ENCODE measurements at regions not wholly inside any gene's neighbourhood (a gene's known extent, or its start where the extent isn't known, plus 50 kb on each side); places are given as distances from the start of the nearest gene placed in this dataset.

- no peak for DNase-seq (ENCODE audit: low read depth)
These were observed 108.4 kb downstream of the LSM3 start for GRCh38 chr3:14286887-14287500.

DNA sequence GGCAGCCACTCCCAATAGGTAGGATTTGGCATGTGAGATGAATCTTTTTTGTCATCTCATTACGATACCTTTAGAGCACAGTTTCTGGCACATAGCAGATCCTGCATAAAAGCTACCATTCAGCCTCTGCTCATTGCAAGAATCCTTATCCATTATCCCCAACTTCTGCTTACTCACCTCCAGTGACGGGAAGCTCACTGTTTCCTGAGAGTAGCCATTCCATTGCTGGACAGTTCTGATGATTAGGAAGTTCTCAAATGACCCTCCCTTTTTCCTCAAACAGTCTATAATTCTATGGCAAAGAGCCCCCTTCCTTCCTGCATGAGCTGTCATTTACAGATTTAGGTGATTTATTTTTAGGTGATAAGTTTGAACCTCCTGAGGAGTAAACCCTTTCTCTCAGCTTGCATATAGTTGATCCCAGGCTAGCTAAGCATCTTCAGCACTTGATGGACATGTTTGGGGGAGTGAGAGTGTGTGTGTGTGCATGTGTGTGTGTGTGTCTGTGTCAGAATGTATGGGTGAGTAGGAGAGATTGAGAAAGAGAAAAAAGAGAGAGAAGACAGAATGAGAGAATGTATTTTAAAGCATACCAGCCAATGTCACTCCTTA, 109.7 kb downstream of the LSM3 start:
- DNase-seq (ENCODE audit: low read depth) = no peak

GRCh38 chr3:14288833-14289451, 110.3 kb downstream of the LSM3 start:
- DNase-seq (ENCODE audit: low read depth) = no peak

DNA sequence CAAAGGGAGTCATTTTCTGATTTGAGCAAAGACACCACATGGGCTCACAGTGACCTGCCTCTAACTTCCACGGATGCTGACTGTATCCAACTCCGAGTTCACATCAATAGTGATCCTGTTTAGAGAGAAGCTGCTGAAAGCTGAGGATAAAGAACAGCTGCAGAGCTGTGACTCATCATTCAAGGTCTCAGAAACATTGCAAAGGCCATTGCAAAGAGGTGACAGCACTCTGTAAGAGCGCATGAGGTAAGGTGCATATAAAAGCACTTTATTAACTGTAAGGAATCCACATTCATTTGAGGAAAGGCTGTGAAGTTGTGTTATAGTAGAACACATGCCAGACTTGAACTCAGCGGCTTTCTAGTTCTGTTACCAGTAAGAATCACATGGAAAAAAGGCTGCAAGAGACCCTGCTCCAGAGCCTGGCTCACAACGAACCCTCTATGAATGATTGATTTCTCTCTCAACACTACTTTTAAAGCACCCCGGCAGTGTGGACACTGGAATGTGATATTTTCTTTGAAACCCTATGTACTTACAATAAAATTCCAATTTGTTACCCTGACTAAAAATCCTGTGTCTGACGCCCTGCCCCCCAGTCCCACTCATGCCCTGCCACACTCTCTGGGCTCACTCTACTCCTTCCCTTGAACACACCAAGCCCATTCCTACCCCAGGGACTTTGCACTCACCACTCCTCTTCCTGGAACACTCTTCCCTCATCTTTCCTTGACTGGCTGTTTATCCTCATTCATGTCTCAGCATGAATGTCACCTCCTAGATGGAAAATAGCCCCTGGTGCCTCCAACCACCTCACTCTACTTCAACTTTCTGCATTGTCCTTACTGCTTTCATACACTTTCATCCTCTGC, 111.2 kb downstream of the LSM3 start:
- DNase-seq (ENCODE audit: low read depth) = peak; percentile 71

DNA sequence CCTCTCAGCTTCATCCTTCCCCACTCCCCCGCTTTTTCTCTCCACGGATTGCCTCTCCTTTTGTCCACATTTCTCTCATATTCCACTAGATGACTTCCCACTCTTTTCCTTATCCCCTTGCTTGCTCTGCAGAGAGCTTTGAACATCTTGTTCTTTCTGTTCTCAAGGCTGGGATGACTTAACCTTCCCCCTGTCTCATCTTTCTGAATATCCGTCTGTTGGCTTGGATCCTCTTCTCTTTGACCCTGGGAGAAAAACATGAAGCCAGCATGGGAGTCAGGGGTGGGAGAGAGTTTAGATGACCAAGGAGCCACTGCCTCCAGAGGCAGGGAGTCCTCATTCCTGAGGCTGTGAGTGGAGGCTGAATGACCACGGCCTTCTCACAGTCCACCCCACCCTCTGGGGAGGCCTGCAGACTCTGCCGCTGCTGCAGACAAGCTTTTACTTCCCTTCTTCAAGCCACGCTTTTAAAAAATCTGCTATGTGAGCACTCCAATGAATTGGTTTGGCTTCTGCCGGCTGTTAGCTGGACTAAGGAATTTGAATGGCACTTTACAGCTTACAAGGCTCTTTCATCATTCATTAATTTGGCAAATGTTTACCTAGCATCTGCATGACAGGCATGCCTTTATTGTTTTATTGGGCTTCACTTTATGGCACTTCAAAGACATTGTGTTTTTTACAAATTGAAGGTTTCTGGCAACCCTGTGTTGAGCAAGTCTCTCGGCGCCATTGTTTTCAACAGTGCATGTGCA, 111.6 kb upstream of the SLC6A6 start:
- peak; percentile 10 for DNase-seq (ENCODE audit: low read depth)

GRCh38 chr3:14295037-14295436, 107.4 kb upstream of the SLC6A6 start:
- DNase-seq (ENCODE audit: low read depth) = no peak

GRCh38 chr3:14295801-14296200, 106.6 kb upstream of the SLC6A6 start:
- DNase-seq (ENCODE audit: low read depth) = peak; percentile 9

- no peak for DNase-seq (ENCODE audit: low read depth)
These were observed 105.1 kb upstream of the SLC6A6 start for GRCh38 chr3:14297305-14297704.

GRCh38 chr3:14297784-14298236, 104.6 kb upstream of the SLC6A6 start:
- DNase-seq (ENCODE audit: low read depth) = no peak

- no peak for DNase-seq (ENCODE audit: low read depth)
These were observed 104.0 kb upstream of the SLC6A6 start for GRCh38 chr3:14298442-14298841.

DNA sequence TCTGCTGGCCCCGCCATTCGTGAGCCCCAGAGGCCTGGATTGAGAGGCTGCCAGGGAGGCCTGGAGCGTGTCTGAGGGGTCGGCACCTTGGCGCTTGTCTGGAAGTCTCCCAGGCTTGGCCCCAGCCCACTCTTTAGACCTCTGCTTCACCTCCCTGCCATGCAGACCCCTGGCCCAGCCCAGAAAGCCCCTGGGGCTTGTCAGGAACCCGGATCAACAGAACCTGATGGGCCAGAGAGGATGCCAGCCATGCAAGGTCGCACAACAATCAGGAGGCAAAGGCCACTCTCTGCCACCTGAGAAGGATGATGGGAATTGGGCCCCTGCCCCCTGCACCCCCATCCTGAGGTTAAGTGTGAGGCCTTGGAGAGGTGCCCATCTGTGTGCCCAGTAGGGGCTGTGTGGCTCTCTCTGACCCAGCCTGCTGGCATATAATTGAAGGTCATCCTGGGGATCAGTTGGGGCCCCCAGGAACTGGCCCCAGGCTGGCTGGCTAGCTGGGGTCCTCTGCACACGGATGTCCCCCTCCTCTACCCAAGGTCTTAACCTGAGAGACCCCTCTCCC, 103.3 kb upstream of the SLC6A6 start:
- DNase-seq (ENCODE audit: low read depth) = no peak

DNA sequence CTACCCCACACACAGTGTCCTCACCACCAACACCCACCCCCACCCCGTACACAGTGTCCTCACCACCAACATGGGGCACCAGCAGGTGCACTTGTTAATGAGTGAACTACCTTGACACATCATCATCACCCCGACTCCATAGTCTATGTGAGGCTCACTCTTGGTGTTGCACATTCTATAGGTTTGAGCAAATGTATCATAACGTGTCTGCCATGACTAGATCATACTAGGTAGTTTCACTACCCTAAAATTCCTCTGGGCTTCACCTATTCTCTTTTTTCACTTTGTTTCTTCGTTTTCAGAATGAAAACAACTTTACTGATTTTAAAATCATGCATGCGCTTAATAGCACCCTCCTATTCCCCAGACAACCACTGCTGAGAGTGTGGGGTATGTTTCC, 102.6 kb upstream of the SLC6A6 start:
- DNase-seq (ENCODE audit: low read depth) = no peak

GRCh38 chr3:14300721-14301399, 101.5 kb upstream of the SLC6A6 start:
- DNase-seq (ENCODE audit: low read depth) = no peak

DNA sequence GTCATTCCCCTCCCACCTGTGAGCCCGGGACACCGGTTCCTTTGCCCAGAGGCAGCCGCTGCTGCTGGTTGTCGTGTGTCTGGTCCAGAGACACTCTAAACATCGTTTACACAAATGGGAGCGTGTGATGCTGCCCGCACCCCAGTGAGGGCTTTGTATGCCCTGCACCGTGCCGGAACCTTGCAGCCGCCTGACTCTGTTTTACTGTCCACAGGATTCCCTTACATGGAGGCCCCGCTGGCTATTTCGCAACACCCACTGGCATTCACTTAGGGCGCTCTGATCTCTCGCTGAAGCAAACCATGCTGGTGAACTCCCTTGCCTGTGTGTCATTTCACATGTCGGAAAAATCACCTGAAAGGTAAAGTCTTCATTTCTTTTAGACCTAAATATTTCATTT, 100.8 kb upstream of the SLC6A6 start:
- peak; percentile 13 for DNase-seq (ENCODE audit: low read depth)

- DNase-seq (ENCODE audit: low read depth) = no peak
These were observed 98.9 kb upstream of the SLC6A6 start for GRCh38 chr3:14303336-14304100.

- no peak for DNase-seq (ENCODE audit: low read depth)
These were observed 98.0 kb upstream of the SLC6A6 start for GRCh38 chr3:14304101-14305045.

GRCh38 chr3:14305324-14305723, 97.1 kb upstream of the SLC6A6 start:
- no peak for DNase-seq (ENCODE audit: low read depth)

DNA sequence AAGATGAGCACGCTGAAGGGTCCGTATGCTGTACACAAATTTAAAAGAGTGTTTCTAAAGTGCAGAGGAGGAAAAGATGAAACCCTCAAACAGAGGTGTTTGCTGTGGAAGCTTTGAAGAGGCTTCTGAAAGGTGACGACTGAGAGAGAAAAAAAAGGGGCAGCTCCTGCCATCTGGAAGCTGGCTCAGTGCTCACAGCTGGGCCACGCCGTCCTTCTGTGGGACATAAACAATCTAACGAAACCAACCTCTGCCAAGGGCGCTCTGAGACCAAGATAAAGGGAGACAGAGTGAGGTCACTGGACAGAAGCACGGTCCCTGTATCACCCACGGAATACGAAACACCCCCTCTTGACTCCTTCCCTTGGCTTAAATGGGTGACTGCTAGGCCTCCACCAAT, 96.3 kb upstream of the SLC6A6 start:
- no peak for DNase-seq (ENCODE audit: low read depth)
